ENCODE measurements at regions not wholly inside any gene's neighbourhood (a gene's known extent, or its start where the extent isn't known, plus 50 kb on each side); places are given as distances from the start of the nearest gene placed in this dataset.

- ChIA-PET CTCF (interaction anchor here (0.5 kb wide), 1 partner anchor 1049 kb away, joined by 4 read pairs; no protein-coding TSS in a partner anchor), POLR2A (no interaction called here)
- Histone ChIP-seq H3K36me3 (ENCODE audit: control insufficient read depth in 2 of 2, insufficient read depth in 1 of 2, low read length in 2 of 2) (no peaks in the 10 kb centered on the region), H3K4me1 (ENCODE audit: control insufficient read depth, insufficient read depth, low read length) (no peaks in the 10 kb centered on the region), H3K4me3 (ENCODE audit: low read depth, low read length) (no peak overlapping the region), H3K27ac (ENCODE audit: extremely low read depth, low read depth, low read length) (no peak overlapping the region), H3K9me3 (ENCODE audit: control insufficient read depth, insufficient read depth, low read depth, low read length) (no peaks in the 10 kb centered on the region)
- TF ChIP-seq OVOL3 (tag by site-specific recombination; IDR thresholded peaks at IDR 0.05) (no peak), ZNF510 (tag by site-specific recombination; IDR thresholded peaks at IDR 0.05; ENCODE audit: insufficient replicate concordance) (no peak), ZNF664 (tag by site-specific recombination; IDR thresholded peaks at IDR 0.05) (no peak), ZNF558 (tag by site-specific recombination; IDR thresholded peaks at IDR 0.05) (no peak), ZNF530 (tag by site-specific recombination; IDR thresholded peaks at IDR 0.05; ENCODE audit: low read depth) (no peak), ZNF302 (tag by site-specific recombination; IDR thresholded peaks at IDR 0.05; ENCODE audit: low read depth) (no peak), ZNF629 (tag by site-specific recombination; IDR thresholded peaks at IDR 0.05) (no peak), ZNF837 (tag by site-specific recombination; IDR thresholded peaks at IDR 0.05) (no peak), ZSCAN30 (tag by site-specific recombination; IDR thresholded peaks at IDR 0.05) (no peak), YY1 (tag by site-specific recombination; IDR thresholded peaks at IDR 0.05) (no peak), ZNF548 (tag by site-specific recombination; IDR thresholded peaks at IDR 0.05) (no peak), ZNF239 (tag by site-specific recombination; IDR thresholded peaks at IDR 0.05) (no peak), ZNF112 (tag by site-specific recombination; IDR thresholded peaks at IDR 0.05) (no peak), REST (tag by site-specific recombination; IDR thresholded peaks at IDR 0.05) (no peak), ZNF544 (tag by site-specific recombination; IDR thresholded peaks at IDR 0.05) (no peak), ZNF121 (tag by site-specific recombination; IDR thresholded peaks at IDR 0.05) (no peak)
Measured at GRCh38 chr4:184890499-184890898, 64.7 kb upstream of the ACSL1 start.

GRCh38 chr4:184891816-184892397 lies 66.1 kb upstream of the ACSL1 start:
- Histone ChIP-seq H3K4me3 (ENCODE audit: low read depth, low read length) (no peak overlapping the region), H3K9me3 (ENCODE audit: control insufficient read depth, insufficient read depth, low read depth, low read length) (no peaks in the 10 kb centered on the region), H3K36me3 (ENCODE audit: control insufficient read depth in 2 of 2, insufficient read depth in 1 of 2, low read length in 2 of 2) (no peaks in the 10 kb centered on the region), H3K4me1 (ENCODE audit: control insufficient read depth, insufficient read depth, low read length) (no peaks in the 10 kb centered on the region), H3K27ac (ENCODE audit: extremely low read depth, low read depth, low read length) (no peak overlapping the region)
- no peak for TF ChIP-seq ZNF302 (tag by site-specific recombination; IDR thresholded peaks at IDR 0.05; ENCODE audit: low read depth)
- no peak for TF ChIP-seq ZNF654 (tag by site-specific recombination; IDR thresholded peaks at IDR 0.05; ENCODE audit: low read depth)
- no peak for TF ChIP-seq ZNF658 (tag by site-specific recombination; IDR thresholded peaks at IDR 0.05)
- no peak for TF ChIP-seq MEIS1 (CRISPR knock-in tag; IDR thresholded peaks at IDR 0.05; ENCODE audit: borderline replicate concordance)
- no peak for TF ChIP-seq ZNF777 (tag by site-specific recombination; IDR thresholded peaks at IDR 0.05; ENCODE audit: borderline replicate concordance)
- TF ChIP-seq ZNF629 (tag by site-specific recombination; IDR thresholded peaks at IDR 0.05), result no peak
- TF ChIP-seq ZSCAN4 (tag by site-specific recombination; IDR thresholded peaks at IDR 0.05), result no peak
- no peak for TF ChIP-seq ZNF2 (tag by site-specific recombination; IDR thresholded peaks at IDR 0.05)
- TF ChIP-seq ZSCAN16 (tag by site-specific recombination; IDR thresholded peaks at IDR 0.05), result no peak
- TF ChIP-seq ZEB2 (tag by site-specific recombination; IDR thresholded peaks at IDR 0.05), result no peak
- no peak for TF ChIP-seq ZNF704 (tag by site-specific recombination; IDR thresholded peaks at IDR 0.05)
- ChIA-PET POLR2A (no interaction called here), CTCF (no interaction called here)

Data from HEK293 (cell line).